Sigmoid colon (tissue), 6 donors: ENCODE measurements at regions not wholly inside any gene's neighbourhood (a gene's known extent, or its start where the extent isn't known, plus 50 kb on each side); places are given as distances from the start of the nearest gene placed in this dataset.

ENCODE experiments used
- DNase-seq: peaks from one replicate; pipeline ENCODE4 v3.0.0-alpha.2; 2019
- H3K27ac ChIP-seq, 4 donors: fragments of 200-600 bp; sonication (generic); one replicate each; pipeline ENCODE4 v1.5.1; 2016 to 2019; ENCODE audit warnings: mild to moderate bottlenecking in 1 of 4
- H3K27me3 ChIP-seq, 3 donors: fragments of 200-600 bp; sonication (generic); one replicate each; pipeline ENCODE4 v1.5.1; 2019; ENCODE audit warnings: mild to moderate bottlenecking in 1 of 3
- H3K36me3 ChIP-seq, 4 donors: fragments of 200-600 bp; sonication (generic); one replicate each; pipeline ENCODE4 v1.5.1; 2016 to 2019
- H3K4me1 ChIP-seq, 4 donors: fragments of 200-600 bp; sonication (generic); one replicate each; pipeline ENCODE4 v1.5.1; 2017 to 2019
- H3K4me3 ChIP-seq, 4 donors: fragments of 200-600 bp; sonication (generic); one replicate each; pipeline ENCODE4 v1.5.1; 2017 to 2019; ENCODE audit warnings: mild to moderate bottlenecking in 2 of 4, moderate library complexity in 1 of 4
- H3K9me3 ChIP-seq, 4 donors: fragments of 200-600 bp in 3 of 4; sonication (generic) in 3 of 4; one replicate each; pipeline versions ENCODE4 v1.5.1 to v1.6.1; 2013 to 2019
- EP300 ChIP-seq, 4 donors: sonication (generic); formaldehyde crosslinking; IDR thresholded peaks; one replicate each; pipeline ENCODE4 v1.6.1; 2017; ENCODE audit warnings: antibody characterized with exemption in 4 of 4
- POLR2A ChIP-seq, 2 donors: fragments of 450-650 bp; IDR thresholded peaks; one replicate each; pipeline ENCODE4 v1.6.1; 2016; ENCODE audit warnings: antibody characterized with exemption in 2 of 2, mild to moderate bottlenecking in 2 of 2, moderate library complexity in 2 of 2
- POLR2AphosphoS5 ChIP-seq, 4 donors: sonication (generic); formaldehyde crosslinking; IDR thresholded peaks; one replicate each; pipeline ENCODE4 v1.6.1; 2017; ENCODE audit warnings: antibody characterized with exemption in 4 of 4
- WGBS, 2 donors: extraction: QIAGEN DNeasy Blood & Tissue Kit; methylation state at CpG; one replicate each; pipeline ENCODE4 v1.1.7; 2013; 5-methylcytosine and 5-hydroxymethylcytosine counted together
- intact Hi-C: fragments of 100-400 bp; cut with DNase I; formaldehyde crosslinking; loops from one replicate; pipeline ENCODE4 v1.15.1; 2023
- TF ChIP-seq, protein P1 (sequence below), 4 experiments: fragments of 450-650 bp in 3 of 4; fragments of 200-600 bp in 1 of 4; IDR thresholded peaks; one replicate each; pipeline ENCODE4 v1.5.1; 2016 to 2019; ENCODE audit warnings: antibody characterized with exemption in 4 of 4, mild to moderate bottlenecking in 3 of 4, moderate library complexity in 2 of 4
- donor health status: healthy with polysubstance abuse.
- donor health status: healthy.

DNA sequence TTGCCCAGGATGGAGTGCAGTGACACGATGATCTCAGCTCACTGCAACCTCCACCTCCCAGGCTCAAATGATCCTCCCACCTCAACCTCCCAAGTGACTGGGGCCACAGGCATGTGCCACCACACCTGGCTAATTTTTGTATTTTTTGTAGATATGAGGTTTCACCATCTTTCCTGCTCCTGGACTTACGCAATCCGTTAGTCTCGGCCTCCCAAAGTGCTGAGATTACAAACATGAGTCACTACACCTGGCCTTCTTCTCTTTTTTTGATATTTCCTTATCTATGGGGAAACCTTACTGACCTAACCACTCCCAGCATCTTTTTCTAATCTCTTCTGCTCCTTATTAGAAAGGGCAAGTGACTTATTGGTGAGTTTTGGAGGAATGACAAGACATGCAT lies 121.7 kb upstream of the CHORDC1 start:
- Histone ChIP-seq H3K9me3 (no peaks in the 10 kb centered on the region), H3K4me1 (no peaks in the 10 kb centered on the region), H3K4me3 (no peak overlapping the region), H3K36me3 (no peaks in the 10 kb centered on the region), H3K27me3 (no peaks in the 10 kb centered on the region), H3K27ac (no peak overlapping the region)
- intact Hi-C loops: no loop called here
- no peak for DNase-seq
- WGBS, 2 donors: 67 to 77% methylated on average over 4 of the region's 4 CpGs
- TF ChIP-seq, protein P1, sequence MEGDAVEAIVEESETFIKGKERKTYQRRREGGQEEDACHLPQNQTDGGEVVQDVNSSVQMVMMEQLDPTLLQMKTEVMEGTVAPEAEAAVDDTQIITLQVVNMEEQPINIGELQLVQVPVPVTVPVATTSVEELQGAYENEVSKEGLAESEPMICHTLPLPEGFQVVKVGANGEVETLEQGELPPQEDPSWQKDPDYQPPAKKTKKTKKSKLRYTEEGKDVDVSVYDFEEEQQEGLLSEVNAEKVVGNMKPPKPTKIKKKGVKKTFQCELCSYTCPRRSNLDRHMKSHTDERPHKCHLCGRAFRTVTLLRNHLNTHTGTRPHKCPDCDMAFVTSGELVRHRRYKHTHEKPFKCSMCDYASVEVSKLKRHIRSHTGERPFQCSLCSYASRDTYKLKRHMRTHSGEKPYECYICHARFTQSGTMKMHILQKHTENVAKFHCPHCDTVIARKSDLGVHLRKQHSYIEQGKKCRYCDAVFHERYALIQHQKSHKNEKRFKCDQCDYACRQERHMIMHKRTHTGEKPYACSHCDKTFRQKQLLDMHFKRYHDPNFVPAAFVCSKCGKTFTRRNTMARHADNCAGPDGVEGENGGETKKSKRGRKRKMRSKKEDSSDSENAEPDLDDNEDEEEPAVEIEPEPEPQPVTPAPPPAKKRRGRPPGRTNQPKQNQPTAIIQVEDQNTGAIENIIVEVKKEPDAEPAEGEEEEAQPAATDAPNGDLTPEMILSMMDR (IDR thresholded peaks at IDR 0.05): no peak
- TF ChIP-seq EP300 (IDR thresholded peaks at IDR 0.05) (no peak), POLR2AphosphoS5 (IDR thresholded peaks at IDR 0.05) (no peak), POLR2A (IDR thresholded peaks at IDR 0.05) (no peak)

DNA sequence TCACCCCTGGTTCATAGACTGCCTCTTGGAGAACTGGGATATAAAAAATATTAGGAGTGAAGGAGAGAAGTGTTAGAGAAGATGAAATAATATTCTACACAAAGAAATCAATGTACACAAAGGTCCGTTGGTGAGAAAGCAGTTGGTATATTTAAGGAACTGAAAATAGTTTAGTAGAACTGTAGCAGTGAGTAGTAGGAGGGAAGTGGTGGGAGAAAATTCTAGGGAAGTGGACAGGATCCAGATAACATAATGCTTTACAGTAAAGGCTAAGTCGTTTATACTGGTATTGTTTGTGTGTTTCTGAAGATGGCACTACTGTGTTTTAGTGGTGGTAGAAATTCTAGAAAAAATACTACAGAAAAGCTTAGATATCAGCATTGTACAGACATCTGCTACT lies 120.8 kb upstream of the CHORDC1 start:
- no peak overlapping the region for H3K4me3 ChIP-seq
- no peaks in the 10 kb centered on the region for H3K27me3 ChIP-seq
- H3K4me1 ChIP-seq: no peaks in the 10 kb centered on the region
- no peak for DNase-seq
- intact Hi-C loops: no loop called here
- H3K36me3 ChIP-seq: no peaks in the 10 kb centered on the region
- no peaks in the 10 kb centered on the region for H3K9me3 ChIP-seq
- TF ChIP-seq, protein P1 (IDR thresholded peaks at IDR 0.05): no peak
- TF ChIP-seq POLR2A (IDR thresholded peaks at IDR 0.05) (no peak), POLR2AphosphoS5 (IDR thresholded peaks at IDR 0.05) (no peak), EP300 (IDR thresholded peaks at IDR 0.05) (no peak)
- 22 to 45% methylated on average over 2 of the region's 2 CpGs for WGBS, 2 donors
- no peak overlapping the region for H3K27ac ChIP-seq

DNA sequence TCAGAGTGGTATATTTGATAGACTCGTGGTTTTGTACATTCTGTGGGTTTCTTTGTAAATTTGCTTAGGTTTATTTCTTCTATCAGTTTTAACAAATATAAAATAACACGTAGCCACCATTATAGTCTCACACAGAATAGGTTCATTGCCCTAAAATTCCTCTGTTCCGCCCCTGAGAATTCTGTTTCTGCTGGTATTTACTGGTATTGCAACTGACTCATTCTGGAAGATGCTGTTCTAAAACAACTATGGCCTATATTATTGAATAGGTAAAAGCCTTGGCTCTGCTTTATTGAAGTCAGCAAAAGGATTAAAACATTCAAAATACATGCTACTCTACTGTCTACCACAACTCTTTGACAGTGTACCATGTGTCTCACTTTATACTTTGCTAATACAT lies 119.1 kb upstream of the CHORDC1 start:
- no peak overlapping the region for H3K27ac ChIP-seq
- H3K4me1 ChIP-seq: no peaks in the 10 kb centered on the region
- no peaks in the 10 kb centered on the region for H3K36me3 ChIP-seq
- WGBS, 2 donors: 73 to 81% methylated on average over 3 of the region's 3 CpGs
- H3K27me3 ChIP-seq: no peaks in the 10 kb centered on the region
- TF ChIP-seq, protein P1 (IDR thresholded peaks at IDR 0.05): no peak
- H3K4me3 ChIP-seq: no peak overlapping the region
- no peak for DNase-seq
- H3K9me3 ChIP-seq: no peaks in the 10 kb centered on the region
- intact Hi-C loops: no loop called here

DNA sequence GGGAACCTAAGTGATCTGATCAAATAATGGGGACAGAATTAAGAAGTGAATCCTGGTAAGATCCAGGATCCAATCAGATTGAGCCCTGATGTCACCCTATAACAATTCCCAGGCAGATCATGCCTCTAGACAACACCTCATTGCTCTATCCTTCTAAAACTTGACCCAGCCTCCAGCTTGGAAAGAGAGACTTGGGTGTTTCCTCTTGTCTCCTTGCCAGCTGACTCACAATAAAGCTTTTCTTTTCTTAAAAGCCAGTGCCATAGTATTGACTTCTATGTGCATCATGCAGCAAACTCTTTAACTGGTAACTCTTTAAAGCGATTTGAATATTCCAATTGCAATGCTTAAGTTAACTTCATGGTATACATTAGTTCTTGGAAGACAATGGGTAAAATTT lies 109.6 kb upstream of the CHORDC1 start:
- intact Hi-C loops: no loop called here
- DNase-seq: no peak
- TF ChIP-seq POLR2A (IDR thresholded peaks at IDR 0.05) (no peak), EP300 (IDR thresholded peaks at IDR 0.05) (no peak)

DNA sequence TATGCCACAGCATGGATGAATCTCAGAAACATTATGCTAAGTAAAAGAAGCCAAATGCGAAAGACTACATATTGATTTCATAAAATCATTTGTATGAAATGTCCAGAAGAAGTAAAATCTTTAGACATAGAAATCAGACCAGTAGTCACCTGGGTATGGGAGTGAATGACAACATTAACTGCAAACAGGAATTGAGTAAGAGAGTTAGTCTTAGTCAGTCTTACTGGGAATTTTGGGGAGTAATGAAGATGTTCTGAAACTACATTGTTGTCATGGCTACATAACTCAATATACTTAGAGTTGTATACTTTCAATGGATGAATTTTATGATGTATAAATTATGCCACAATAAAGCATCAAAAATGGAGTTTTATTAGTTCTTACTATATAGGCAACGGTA lies 107.8 kb upstream of the CHORDC1 start:
- no peak overlapping the region for H3K4me3 ChIP-seq
- H3K36me3 ChIP-seq: no peaks in the 10 kb centered on the region
- H3K9me3 ChIP-seq: no peaks in the 10 kb centered on the region
- no peaks in the 10 kb centered on the region for H3K4me1 ChIP-seq
- WGBS, 2 donors: 65 to 68% methylated on average over 2 of the region's 2 CpGs
- intact Hi-C loops: no loop called here
- H3K27me3 ChIP-seq: no peaks in the 10 kb centered on the region
- DNase-seq: no peak
- no peak for TF ChIP-seq POLR2AphosphoS5 (IDR thresholded peaks at IDR 0.05)
- TF ChIP-seq, protein P1 (IDR thresholded peaks at IDR 0.05): no peak
- no peak for TF ChIP-seq EP300 (IDR thresholded peaks at IDR 0.05)
- TF ChIP-seq POLR2A (IDR thresholded peaks at IDR 0.05): no peak
- no peak overlapping the region for H3K27ac ChIP-seq

More for the DNA sequence above, 109.6 kb upstream of the CHORDC1 start:
- H3K27me3 ChIP-seq: no peaks in the 10 kb centered on the region
- H3K9me3 ChIP-seq: no peaks in the 10 kb centered on the region
- 93 to 95% methylated on average over 1 of the region's 1 CpG for WGBS, 2 donors
- no peak overlapping the region for H3K27ac ChIP-seq
- no peak overlapping the region for H3K4me3 ChIP-seq
- H3K4me1 ChIP-seq: no peaks in the 10 kb centered on the region
- no peaks in the 10 kb centered on the region for H3K36me3 ChIP-seq
